ENCODE measurements at regions not wholly inside any gene's neighbourhood (a gene's known extent, or its start where the extent isn't known, plus 50 kb on each side); places are given as distances from the start of the nearest gene placed in this dataset.

DNA sequence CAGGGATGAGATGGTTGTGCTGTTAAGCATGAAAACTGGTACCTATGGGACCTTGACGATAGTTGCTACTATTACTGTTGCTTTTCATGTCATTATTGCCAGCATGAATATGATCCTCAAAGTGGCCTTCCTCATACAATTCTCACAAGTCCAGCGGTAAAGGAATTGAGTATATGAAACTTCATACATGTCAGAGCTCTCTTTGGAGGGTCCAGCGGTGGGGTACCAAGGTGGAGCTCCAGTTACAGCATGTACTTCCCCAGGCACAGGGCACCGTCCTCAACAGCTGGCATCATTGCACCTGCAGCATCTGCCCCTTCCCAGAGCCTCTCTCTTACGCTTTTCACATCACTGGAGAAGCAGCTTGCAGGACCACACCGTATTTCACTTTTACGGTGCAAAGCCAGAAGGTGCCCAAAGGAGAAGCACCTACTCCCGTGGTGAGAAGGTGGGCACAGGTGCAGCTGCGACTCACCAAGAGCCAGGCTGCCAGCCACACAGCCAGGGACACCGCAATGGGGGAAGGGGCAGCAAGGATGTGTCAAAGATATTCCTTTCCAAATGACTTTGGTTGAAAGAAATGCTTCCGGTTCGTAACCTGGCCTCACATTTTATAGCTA is 166.4 kb upstream of the IRF2BP2 start:
- Histone ChIP-seq H3K36me3 (no peaks in the 10 kb centered on the region), H3K4me1 (peaks cover 7 to 75% of the 10 kb centered on the region in 2 donors), H3K27me3 (peaks cover 0 to 25% of the 10 kb centered on the region in 2 donors), H3K9me3 (no peaks in the 10 kb centered on the region), H3K27ac (peak overlapping the region in 1 of 2 donors; percentile 81), H3K4me3 (no peak overlapping the region)
- ATAC-seq (no peak), DNase-seq (peak in 2 of 4 donors; percentile 33 to 82)
- intact Hi-C loops (cut with DNase I): no loop called here
- TF ChIP-seq, protein P1, sequence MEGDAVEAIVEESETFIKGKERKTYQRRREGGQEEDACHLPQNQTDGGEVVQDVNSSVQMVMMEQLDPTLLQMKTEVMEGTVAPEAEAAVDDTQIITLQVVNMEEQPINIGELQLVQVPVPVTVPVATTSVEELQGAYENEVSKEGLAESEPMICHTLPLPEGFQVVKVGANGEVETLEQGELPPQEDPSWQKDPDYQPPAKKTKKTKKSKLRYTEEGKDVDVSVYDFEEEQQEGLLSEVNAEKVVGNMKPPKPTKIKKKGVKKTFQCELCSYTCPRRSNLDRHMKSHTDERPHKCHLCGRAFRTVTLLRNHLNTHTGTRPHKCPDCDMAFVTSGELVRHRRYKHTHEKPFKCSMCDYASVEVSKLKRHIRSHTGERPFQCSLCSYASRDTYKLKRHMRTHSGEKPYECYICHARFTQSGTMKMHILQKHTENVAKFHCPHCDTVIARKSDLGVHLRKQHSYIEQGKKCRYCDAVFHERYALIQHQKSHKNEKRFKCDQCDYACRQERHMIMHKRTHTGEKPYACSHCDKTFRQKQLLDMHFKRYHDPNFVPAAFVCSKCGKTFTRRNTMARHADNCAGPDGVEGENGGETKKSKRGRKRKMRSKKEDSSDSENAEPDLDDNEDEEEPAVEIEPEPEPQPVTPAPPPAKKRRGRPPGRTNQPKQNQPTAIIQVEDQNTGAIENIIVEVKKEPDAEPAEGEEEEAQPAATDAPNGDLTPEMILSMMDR (IDR thresholded peaks at IDR 0.05): no peak

DNA sequence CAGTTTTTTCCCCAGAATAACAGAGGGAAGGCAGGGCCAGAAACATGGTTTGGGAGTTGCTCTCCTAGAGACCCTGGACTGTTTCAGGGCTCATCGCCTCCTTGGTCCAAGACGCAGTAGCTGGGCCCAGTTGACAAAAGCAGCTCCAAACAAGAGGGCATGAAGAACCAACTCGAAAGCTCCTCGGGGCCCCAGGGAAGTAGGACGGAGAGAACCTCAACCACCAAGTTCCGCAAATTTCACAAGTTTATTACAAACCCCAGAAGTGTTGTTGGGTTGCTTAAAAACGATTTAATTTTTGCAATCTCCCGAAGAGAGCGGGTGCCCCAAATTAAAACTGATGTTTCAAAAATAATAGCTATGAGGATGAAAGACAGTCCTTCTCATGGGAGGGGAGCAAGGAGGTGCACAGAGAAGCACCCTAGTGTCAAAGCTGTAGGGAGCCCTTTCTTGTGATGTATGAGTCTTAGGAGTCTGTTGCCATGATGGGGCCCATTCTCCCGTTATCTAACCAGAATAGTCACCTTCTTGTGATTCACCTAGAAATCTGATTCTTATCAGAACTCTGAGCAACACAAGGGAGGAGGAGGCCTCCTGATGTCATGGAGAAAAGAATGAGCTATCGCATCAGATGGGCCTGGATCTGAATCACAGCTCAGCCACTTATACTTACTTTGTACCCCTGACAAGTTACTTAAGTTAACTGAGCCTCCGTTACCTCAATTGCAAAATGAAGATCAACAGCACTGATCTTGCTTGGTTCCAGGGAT is 165.7 kb upstream of the IRF2BP2 start:
- ATAC-seq: no peak
- DNase-seq: peak in 1 of 4 donors; percentile 51
- intact Hi-C loops (cut with DNase I): no loop called here
- TF ChIP-seq, protein P1 (IDR thresholded peaks at IDR 0.05): no peak
- H3K36me3 ChIP-seq: no peaks in the 10 kb centered on the region
- no peaks in the 10 kb centered on the region for H3K9me3 ChIP-seq
- H3K4me1 ChIP-seq: peaks cover 7 to 78% of the 10 kb centered on the region in 2 donors
- no peak overlapping the region for H3K4me3 ChIP-seq
- peaks cover 0 to 25% of the 10 kb centered on the region in 2 donors for H3K27me3 ChIP-seq
- peak overlapping the region in 1 of 2 donors; percentile 81 for H3K27ac ChIP-seq

DNA sequence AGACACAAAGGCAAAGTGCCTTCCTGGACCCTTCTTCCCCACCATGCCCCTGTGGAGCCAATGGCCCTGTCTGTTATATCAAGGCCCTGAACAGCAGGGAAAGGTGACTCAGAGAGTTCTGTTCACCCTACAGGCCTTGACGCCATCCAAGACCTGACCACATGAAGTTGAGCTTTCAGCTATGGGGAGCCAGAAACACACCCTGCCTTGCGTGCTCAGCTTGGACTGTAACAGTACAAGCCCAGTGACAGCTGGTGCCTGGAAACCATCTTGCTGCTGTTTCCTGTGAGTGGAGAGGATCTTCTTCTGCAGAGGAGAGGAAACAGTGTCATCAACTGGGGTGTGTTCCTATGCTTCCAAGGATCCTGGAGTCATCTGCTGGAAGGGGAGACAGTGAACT is 165.0 kb upstream of the IRF2BP2 start:
- peaks cover 0 to 25% of the 10 kb centered on the region in 2 donors for H3K27me3 ChIP-seq
- H3K36me3 ChIP-seq: no peaks in the 10 kb centered on the region
- DNase-seq (peak in 1 of 4 donors; percentile 33), ATAC-seq (no peak)
- H3K27ac ChIP-seq: peak overlapping the region in 1 of 2 donors; percentile 81
- H3K4me3 ChIP-seq: no peak overlapping the region
- intact Hi-C loops (cut with DNase I): no loop called here
- H3K9me3 ChIP-seq: no peaks in the 10 kb centered on the region
- TF ChIP-seq, protein P1 (IDR thresholded peaks at IDR 0.05): no peak
- H3K4me1 ChIP-seq: peaks cover 7 to 78% of the 10 kb centered on the region in 2 donors

DNA sequence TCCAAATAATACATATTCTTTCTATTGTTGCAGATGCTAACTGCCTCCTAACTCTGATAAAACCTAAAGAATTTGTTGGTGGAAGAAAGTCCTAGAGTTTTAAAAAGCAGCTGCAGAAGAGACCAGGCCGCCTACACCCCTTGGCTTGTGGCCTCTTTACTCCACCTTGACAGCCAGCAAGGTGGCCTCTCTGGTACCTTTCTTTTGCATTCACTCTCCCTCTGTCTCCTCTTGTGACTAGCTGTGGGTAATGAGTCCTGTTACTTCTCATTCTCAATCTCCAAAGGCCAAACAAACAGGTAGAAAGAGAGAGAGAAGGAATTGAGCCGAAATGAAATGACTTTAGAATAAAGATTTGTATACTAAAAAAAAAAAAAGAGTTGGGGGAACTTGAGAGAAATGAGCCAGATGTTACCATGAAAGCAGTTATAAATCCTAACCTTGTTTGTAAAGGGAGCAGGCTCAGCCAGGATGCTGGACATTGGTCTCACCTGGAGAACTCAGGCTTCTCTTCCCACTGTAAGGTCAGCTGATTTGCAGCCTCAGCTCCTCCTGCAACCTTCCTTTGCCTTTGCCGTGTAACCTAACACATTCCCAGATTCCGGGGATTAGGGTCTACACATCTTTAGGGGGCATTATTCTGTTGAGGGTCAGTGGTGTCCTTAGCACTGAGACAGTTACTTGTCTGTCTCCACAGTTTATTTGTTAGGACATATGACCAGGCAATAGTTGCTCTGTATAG is 164.1 kb upstream of the IRF2BP2 start:
- Histone ChIP-seq H3K27ac (no peak overlapping the region), H3K4me3 (no peak overlapping the region), H3K4me1 (peaks cover 7 to 76% of the 10 kb centered on the region in 2 donors), H3K9me3 (no peaks in the 10 kb centered on the region), H3K27me3 (peaks cover 0 to 22% of the 10 kb centered on the region in 2 donors), H3K36me3 (no peaks in the 10 kb centered on the region)
- ATAC-seq (no peak), DNase-seq (no peak)
- intact Hi-C loops (cut with DNase I): no loop called here
- TF ChIP-seq, protein P1 (IDR thresholded peaks at IDR 0.05): no peak
